ENCODE measurements at regions not wholly inside any gene's neighbourhood (a gene's known extent, or its start where the extent isn't known, plus 50 kb on each side); places are given as distances from the start of the nearest gene placed in this dataset.

DNA sequence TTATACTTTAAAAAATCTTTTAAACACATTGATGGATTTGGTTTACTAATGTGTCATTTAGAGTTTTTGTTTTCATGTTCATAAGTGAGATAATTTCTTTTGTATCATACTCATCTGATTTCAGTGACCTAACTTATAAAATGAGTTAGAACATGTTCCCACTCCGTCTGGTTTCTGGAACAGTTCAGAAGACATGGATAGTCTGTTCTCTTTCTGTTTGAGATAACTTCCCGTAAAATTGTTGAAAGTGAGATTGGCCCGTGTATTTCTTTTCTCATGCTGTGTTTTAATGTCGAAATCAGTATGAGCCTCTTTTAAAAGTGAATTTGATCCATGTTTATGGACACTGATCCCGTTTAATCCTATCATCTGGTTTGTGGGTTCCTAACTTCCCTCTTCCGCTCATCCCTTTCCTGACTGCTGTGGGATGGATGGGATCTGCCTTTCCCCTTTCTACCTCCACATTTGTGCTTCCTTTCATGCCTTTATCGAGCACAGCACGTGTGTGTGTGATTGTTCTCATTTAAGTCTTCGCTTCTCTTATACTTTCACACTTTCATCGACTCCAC is 78.9 kb downstream of the COPS8 start:
- H3K9me3 Mint-ChIP-seq: peaks cover 11% of the 10 kb centered on the region
- H3K4me3 Mint-ChIP-seq: peak overlapping the region; percentile 63
- peaks cover 16% of the 10 kb centered on the region; the same call in 1 of the 2 replicates for H3K36me3 Mint-ChIP-seq (ENCODE audit: low read depth)
- TF ChIP-seq, protein P1, sequence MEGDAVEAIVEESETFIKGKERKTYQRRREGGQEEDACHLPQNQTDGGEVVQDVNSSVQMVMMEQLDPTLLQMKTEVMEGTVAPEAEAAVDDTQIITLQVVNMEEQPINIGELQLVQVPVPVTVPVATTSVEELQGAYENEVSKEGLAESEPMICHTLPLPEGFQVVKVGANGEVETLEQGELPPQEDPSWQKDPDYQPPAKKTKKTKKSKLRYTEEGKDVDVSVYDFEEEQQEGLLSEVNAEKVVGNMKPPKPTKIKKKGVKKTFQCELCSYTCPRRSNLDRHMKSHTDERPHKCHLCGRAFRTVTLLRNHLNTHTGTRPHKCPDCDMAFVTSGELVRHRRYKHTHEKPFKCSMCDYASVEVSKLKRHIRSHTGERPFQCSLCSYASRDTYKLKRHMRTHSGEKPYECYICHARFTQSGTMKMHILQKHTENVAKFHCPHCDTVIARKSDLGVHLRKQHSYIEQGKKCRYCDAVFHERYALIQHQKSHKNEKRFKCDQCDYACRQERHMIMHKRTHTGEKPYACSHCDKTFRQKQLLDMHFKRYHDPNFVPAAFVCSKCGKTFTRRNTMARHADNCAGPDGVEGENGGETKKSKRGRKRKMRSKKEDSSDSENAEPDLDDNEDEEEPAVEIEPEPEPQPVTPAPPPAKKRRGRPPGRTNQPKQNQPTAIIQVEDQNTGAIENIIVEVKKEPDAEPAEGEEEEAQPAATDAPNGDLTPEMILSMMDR (IDR thresholded peaks at IDR 0.05): no peak
- DNase-seq: no peak
- no peaks in the 10 kb centered on the region; the same call in 1 of the 2 replicates for H3K27me3 Mint-ChIP-seq (ENCODE audit: insufficient read depth)
- H3K4me1 Mint-ChIP-seq (ENCODE audit: low read depth): peaks cover 62% of the 10 kb centered on the region
- H3K27ac Mint-ChIP-seq: peak overlapping the region; percentile 70

DNA sequence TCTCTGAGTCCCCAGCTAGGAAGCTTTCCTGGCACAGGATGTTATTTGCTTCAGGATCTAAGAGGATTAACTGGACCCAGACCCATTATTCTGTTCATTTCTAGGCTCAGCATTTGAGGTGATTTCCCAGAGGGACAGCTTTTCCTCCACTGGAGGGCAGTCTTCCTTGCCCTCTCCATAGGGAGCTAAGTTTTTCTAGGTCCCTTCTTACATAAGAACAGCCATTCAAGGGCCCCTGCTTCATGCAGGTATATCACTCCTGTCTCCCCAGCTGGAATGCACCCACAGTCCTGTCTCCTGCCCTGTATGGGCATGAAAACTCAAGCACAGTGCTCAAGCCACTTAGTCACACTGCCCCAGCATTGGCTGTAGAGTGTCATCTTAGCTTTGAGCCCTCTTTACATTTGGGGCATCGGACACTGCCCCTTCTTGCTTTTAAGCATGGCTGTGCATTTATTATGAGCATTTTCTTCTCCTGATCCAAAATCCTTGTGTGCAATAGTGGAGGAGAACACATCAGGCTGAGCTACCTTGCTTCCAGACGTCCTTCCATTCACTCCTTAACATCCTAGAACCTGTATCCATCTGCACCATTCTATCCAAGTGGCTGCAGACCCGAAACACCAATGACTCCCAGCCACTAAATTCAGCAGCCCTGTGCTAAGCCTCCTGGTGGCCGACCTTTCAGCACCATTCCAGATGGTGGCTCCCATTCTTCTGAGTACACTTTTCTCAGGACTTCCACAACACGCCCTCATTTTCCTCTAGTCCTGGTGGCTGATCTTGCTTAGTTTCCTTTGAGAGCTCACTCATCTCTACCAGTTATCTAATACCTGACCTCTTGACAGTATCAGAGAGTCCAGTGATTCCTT is 80.0 kb downstream of the COPS8 start:
- Mint-ChIP-seq H3K27me3 (ENCODE audit: insufficient read depth) (no peaks in the 10 kb centered on the region; the same call in 1 of the 2 replicates), H3K9me3 (peaks cover 11% of the 10 kb centered on the region)
- DNase-seq: peak; percentile 40

DNA sequence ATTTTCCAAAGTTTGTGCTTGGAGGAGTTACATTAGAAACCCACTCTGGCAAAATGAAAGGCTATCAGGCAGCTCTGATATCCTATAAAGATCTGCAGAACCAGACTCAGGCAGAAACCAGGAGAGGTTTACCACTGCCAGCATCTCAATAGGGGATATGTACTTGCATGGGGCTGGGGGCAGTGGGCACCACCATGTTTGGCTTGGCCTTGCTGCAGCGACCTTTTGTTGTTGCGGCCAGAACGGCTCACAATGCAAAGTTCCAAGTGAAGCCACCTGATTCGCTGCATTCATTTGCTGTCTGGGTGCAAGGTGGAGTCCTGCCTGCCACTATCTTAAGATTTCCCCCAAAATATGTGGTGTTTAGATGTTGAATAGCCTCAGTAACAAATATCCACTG is 81.3 kb downstream of the COPS8 start:
- Mint-ChIP-seq H3K36me3 (ENCODE audit: low read depth) (peaks cover 16% of the 10 kb centered on the region; the same call in 1 of the 2 replicates), H3K27ac (no peak overlapping the region), H3K27me3 (ENCODE audit: insufficient read depth) (no peaks in the 10 kb centered on the region; the same call in 1 of the 2 replicates), H3K4me1 (ENCODE audit: low read depth) (peaks cover 65% of the 10 kb centered on the region), H3K4me3 (no peak overlapping the region), H3K9me3 (peaks cover 11% of the 10 kb centered on the region)
- DNase-seq: no peak
- TF ChIP-seq, protein P1 (IDR thresholded peaks at IDR 0.05): no peak

More for the DNA sequence above, 80.0 kb downstream of the COPS8 start:
- Mint-ChIP-seq H3K36me3 (ENCODE audit: low read depth) (peaks cover 16% of the 10 kb centered on the region; the same call in 1 of the 2 replicates), H3K4me1 (ENCODE audit: low read depth) (peaks cover 64% of the 10 kb centered on the region), H3K27ac (peak overlapping the region; percentile 70; the same call in 1 of the 2 replicates), H3K4me3 (no peak overlapping the region)
- TF ChIP-seq, protein P1 (IDR thresholded peaks at IDR 0.05): peak; percentile 86

DNA sequence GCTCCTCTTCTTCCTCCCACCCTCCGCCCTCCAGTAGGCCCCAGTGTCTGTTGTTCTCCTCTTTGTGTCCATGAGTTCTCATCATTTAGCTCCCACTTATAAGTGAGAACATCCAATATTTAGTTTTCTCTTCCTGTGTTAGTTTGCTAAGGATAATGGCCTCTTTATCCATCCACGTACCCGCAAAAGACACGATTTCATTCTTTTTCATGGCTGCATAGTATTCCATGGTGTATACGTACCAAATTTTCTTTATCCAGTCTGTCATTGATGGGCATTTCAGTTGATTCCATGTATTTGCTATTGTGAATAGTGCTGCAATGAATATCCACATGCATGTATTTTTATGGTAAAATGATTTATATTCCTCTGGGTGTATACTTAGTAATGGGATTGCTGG is 82.2 kb downstream of the COPS8 start:
- Mint-ChIP-seq H3K4me1 (ENCODE audit: low read depth) (peaks cover 67% of the 10 kb centered on the region), H3K9me3 (peaks cover 11% of the 10 kb centered on the region), H3K27ac (no peak overlapping the region), H3K4me3 (no peak overlapping the region), H3K36me3 (ENCODE audit: low read depth) (peaks cover 16% of the 10 kb centered on the region; the same call in 1 of the 2 replicates), H3K27me3 (ENCODE audit: insufficient read depth) (no peaks in the 10 kb centered on the region; the same call in 1 of the 2 replicates)
- DNase-seq: no peak
- TF ChIP-seq, protein P1 (IDR thresholded peaks at IDR 0.05): no peak

DNA sequence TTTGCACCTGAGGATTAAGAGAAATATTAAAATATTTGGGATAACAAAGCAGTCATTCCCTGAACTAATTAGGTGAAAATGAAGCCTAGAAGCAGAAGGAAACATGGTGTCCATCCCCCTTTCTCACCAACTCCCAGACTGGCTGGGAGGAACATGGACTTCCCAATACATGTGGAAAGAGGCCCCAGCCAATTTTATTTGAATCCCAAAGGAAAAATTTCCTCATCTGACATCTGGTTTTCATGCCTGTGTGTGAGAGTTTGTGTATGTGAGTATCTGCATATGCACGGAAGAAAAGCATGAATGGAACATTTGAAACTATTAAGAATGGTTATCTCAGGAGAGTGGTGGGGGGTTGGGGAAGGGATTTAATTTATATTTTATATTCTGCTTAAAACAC is 84.3 kb downstream of the COPS8 start:
- Mint-ChIP-seq H3K27me3 (ENCODE audit: insufficient read depth) (no peaks in the 10 kb centered on the region; the same call in 1 of the 2 replicates), H3K4me3 (no peak overlapping the region), H3K4me1 (ENCODE audit: low read depth) (peaks cover 63% of the 10 kb centered on the region), H3K27ac (no peak overlapping the region; the same call in 1 of the 2 replicates), H3K9me3 (peaks cover 16% of the 10 kb centered on the region), H3K36me3 (ENCODE audit: low read depth) (peaks cover 21% of the 10 kb centered on the region)
- no peak for DNase-seq
- TF ChIP-seq, protein P1 (IDR thresholded peaks at IDR 0.05): no peak

Measured in HFFc6 (cell line).